Neural cell (in vitro differentiated cells): ENCODE measurements at regions not wholly inside any gene's neighbourhood (a gene's known extent, or its start where the extent isn't known, plus 50 kb on each side); places are given as distances from the start of the nearest gene placed in this dataset.

Experiments used
- H2AFZ ChIP-seq: fragments of 200-600, 300-800 bp; sonication (generic), shearing (Covaris generic); 2 replicates; pipeline ENCODE4 v1.6.0; 2014; ENCODE audit warnings: low read depth, mild to moderate bottlenecking, antibody characterized with exemption, low read length, moderate library complexity
- H3F3A ChIP-seq: fragments of 200-600 bp; shearing (Covaris generic); 2 replicates; pipeline ENCODE4 v1.6.1; 2016; ENCODE audit warnings: mild to moderate bottlenecking, moderate library complexity, mixed read lengths, antibody characterized with exemption, low read length; ENCODE audit not compliant: insufficient read depth, poor library complexity, severe bottlenecking
- H3K27ac ChIP-seq: fragments of 200-600, 300-800 bp; sonication (generic), shearing (Covaris generic); 2 replicates; pipeline ENCODE4 v1.5.1; 2014; ENCODE audit warnings: mild to moderate bottlenecking, low read length, moderate library complexity
- H3K27me3 ChIP-seq: fragments of 300-800, 200-600 bp; sonication (generic), shearing (Covaris generic); 2 replicates; pipeline ENCODE4 v1.6.0; 2014; ENCODE audit warnings: mild to moderate bottlenecking, low read depth, low read length, moderate library complexity; ENCODE audit not compliant: insufficient read depth
- H3K36me3 ChIP-seq: fragments of 300-800, 200-600 bp; sonication (generic), shearing (Covaris generic); 2 replicates; pipeline ENCODE4 v1.5.1; 2014; ENCODE audit warnings: mild to moderate bottlenecking, antibody characterized with exemption, low read length, moderate library complexity; ENCODE audit not compliant: insufficient read depth
- H3K4me2 ChIP-seq: fragments of 300-800, 200-600 bp; sonication (generic), shearing (Covaris generic); 2 replicates; pipeline ENCODE4 v1.6.0; 2014; ENCODE audit warnings: mild to moderate bottlenecking, low read length
- H3K4me3 ChIP-seq: fragments of 300-800, 200-600 bp; sonication (generic), shearing (Covaris generic); 2 replicates; pipeline ENCODE4 v1.5.1; 2014; ENCODE audit warnings: mild to moderate bottlenecking, low read length, moderate library complexity
- H3K79me2 ChIP-seq: fragments of 200-600 bp; shearing (Covaris generic); replicated peaks from 2 replicates; pipeline ENCODE4 v1.6.0; 2014; ENCODE audit warnings: mild to moderate bottlenecking, low read length, moderate library complexity; ENCODE audit not compliant: insufficient read depth
- H3K9ac ChIP-seq: fragments of 300-800, 200-600 bp; sonication (generic), shearing (Covaris generic); 2 replicates; pipeline ENCODE4 v1.6.1; 2016; ENCODE audit warnings: mild to moderate bottlenecking, low read length, mixed read lengths
- H3K9me2 ChIP-seq: fragments of 200-600 bp; shearing (Covaris generic); 2 replicates; pipeline ENCODE4 v1.6.1; 2016; ENCODE audit warnings: mild to moderate bottlenecking, low read length, mixed read lengths; ENCODE audit not compliant: insufficient read depth
- H3K9me3 ChIP-seq: fragments of 200-600, 300-800 bp; sonication (generic), shearing (Covaris generic); 2 replicates; pipeline ENCODE4 v1.6.1; 2016; ENCODE audit warnings: mild to moderate bottlenecking, mixed run types, low read length, moderate library complexity, mixed read lengths
- H4K20me1 ChIP-seq: fragments of 200-600 bp; shearing (Covaris generic); 2 replicates; pipeline ENCODE4 v1.6.1; 2016; ENCODE audit warnings: mild to moderate bottlenecking, mixed run types; ENCODE audit not compliant: insufficient read depth
- CTCF ChIP-seq: fragments of 450-650 bp; IDR thresholded peaks from 2 replicates; pipeline ENCODE4 v1.5.1; 2014; ENCODE audit warnings: antibody characterized with exemption, mild to moderate bottlenecking, moderate library complexity; ENCODE audit not compliant: poor library complexity, severe bottlenecking
- EP300 ChIP-seq: fragments of 450-650 bp; conservative IDR thresholded peaks from 2 replicates; pipeline ENCODE4 v1.6.1; 2014; ENCODE audit warnings: antibody characterized with exemption, mild to moderate bottlenecking, moderate library complexity; ENCODE audit not compliant: poor library complexity, severe bottlenecking
- EZH2 ChIP-seq: fragments of 200-600, 300-800 bp; shearing (Covaris generic), sonication (generic); IDR thresholded peaks from 2 replicates; pipeline ENCODE4 v1.6.1; 2014; ENCODE audit warnings: antibody characterized with exemption, low read length, borderline replicate concordance, mild to moderate bottlenecking; ENCODE audit not compliant: insufficient read depth, poor library complexity, severe bottlenecking
- MXI1 ChIP-seq: fragments of 450-650 bp; conservative IDR thresholded peaks from 2 replicates; pipeline ENCODE4 v1.6.1; 2014; ENCODE audit warnings: antibody characterized with exemption, mild to moderate bottlenecking; ENCODE audit not compliant: poor library complexity, severe bottlenecking
- POLR2AphosphoS5 ChIP-seq: IDR thresholded peaks from 2 replicates; pipeline ENCODE4 v1.6.1; 2012
- RAD21 ChIP-seq: fragments of 450-650 bp; conservative IDR thresholded peaks from 2 replicates; pipeline ENCODE4 v1.6.1; 2014; ENCODE audit warnings: antibody characterized with exemption, mild to moderate bottlenecking, moderate library complexity
- REST ChIP-seq: IDR thresholded peaks from 2 replicates; pipeline ENCODE4 v1.6.1; 2012; ENCODE audit warnings: borderline replicate concordance
- SMC3 ChIP-seq: fragments of 450-650 bp; conservative IDR thresholded peaks from 2 replicates; pipeline ENCODE4 v1.6.1; 2014; ENCODE audit warnings: antibody characterized with exemption, mild to moderate bottlenecking, moderate library complexity; ENCODE audit not compliant: poor library complexity
- TAF1 ChIP-seq: IDR thresholded peaks from 2 replicates; pipeline ENCODE4 v1.6.1; 2012; ENCODE audit warnings: low read depth

- Histone ChIP-seq H3K27me3 (no peaks in the 10 kb centered on the region), H3K9me2 (no peaks in the 10 kb centered on the region), H3K36me3 (no peaks in the 10 kb centered on the region), H4K20me1 (no peaks in the 10 kb centered on the region), H3K79me2 (no peaks in the 10 kb centered on the region), H3K4me3 (no peak overlapping the region), H3K9ac (no peak overlapping the region), H3K9me3 (no peaks in the 10 kb centered on the region), H3F3A (no peaks in the 10 kb centered on the region), H3K27ac (no peak overlapping the region), H3K4me2 (no peak overlapping the region), H2AFZ (no peak overlapping the region)
- TF ChIP-seq RAD21 (no peak), CTCF (no peak), MXI1 (no peak)
These were observed 268.5 kb downstream of the SH3BP4 start for GRCh38 chr2:235220331-235220730.

GRCh38 chr2:235223011-235223410 is 270.8 kb upstream of the AGAP1 start:
- no peak overlapping the region for H3K4me2 ChIP-seq

GRCh38 chr2:235224410-235224809 is 269.4 kb upstream of the AGAP1 start:
- H3K9me3 ChIP-seq = no peaks in the 10 kb centered on the region
- no peaks in the 10 kb centered on the region for H3K9me2 ChIP-seq
- no peak overlapping the region for H3K27ac ChIP-seq
- H4K20me1 ChIP-seq = no peaks in the 10 kb centered on the region
- no peak overlapping the region for H3K9ac ChIP-seq
- H3K4me2 ChIP-seq = no peak overlapping the region
- no peak overlapping the region for H3K4me3 ChIP-seq
- H3K79me2 ChIP-seq = no peaks in the 10 kb centered on the region
- TF ChIP-seq POLR2AphosphoS5 = no peak
- no peak overlapping the region for H2AFZ ChIP-seq
- H3F3A ChIP-seq = no peaks in the 10 kb centered on the region
- no peaks in the 10 kb centered on the region for H3K27me3 ChIP-seq
- H3K36me3 ChIP-seq = no peaks in the 10 kb centered on the region

More at GRCh38 chr2:235223011-235223410, 270.8 kb upstream of the AGAP1 start:
- no peaks in the 10 kb centered on the region for H3K27me3 ChIP-seq
- H3K9me3 ChIP-seq = no peaks in the 10 kb centered on the region
- H3K79me2 ChIP-seq = no peaks in the 10 kb centered on the region
- no peaks in the 10 kb centered on the region for H3K9me2 ChIP-seq
- H3K36me3 ChIP-seq = no peaks in the 10 kb centered on the region
- H2AFZ ChIP-seq = no peak overlapping the region
- H3K27ac ChIP-seq = no peak overlapping the region
- H3K9ac ChIP-seq = no peak overlapping the region
- no peaks in the 10 kb centered on the region for H4K20me1 ChIP-seq
- H3K4me3 ChIP-seq = no peak overlapping the region
- H3F3A ChIP-seq = no peaks in the 10 kb centered on the region
- TF ChIP-seq POLR2AphosphoS5 (no peak), EP300 (no peak), RAD21 (no peak)

- Histone ChIP-seq H3K9me3 (no peaks in the 10 kb centered on the region), H4K20me1 (no peaks in the 10 kb centered on the region), H3K9ac (no peak overlapping the region), H3K79me2 (no peaks in the 10 kb centered on the region), H3K4me2 (no peak overlapping the region), H3K36me3 (no peaks in the 10 kb centered on the region), H2AFZ (no peak overlapping the region), H3F3A (no peaks in the 10 kb centered on the region), H3K9me2 (no peaks in the 10 kb centered on the region), H3K4me3 (no peak overlapping the region), H3K27me3 (no peaks in the 10 kb centered on the region), H3K27ac (no peak overlapping the region)
- TF ChIP-seq TAF1 = no peak
- no peak for TF ChIP-seq CTCF
- TF ChIP-seq REST = no peak
- no peak for TF ChIP-seq RAD21
- TF ChIP-seq EZH2 = no peak
- TF ChIP-seq POLR2AphosphoS5 = no peak
- TF ChIP-seq SMC3 = no peak
- no peak for TF ChIP-seq MXI1
- no peak for TF ChIP-seq EP300
These were observed 268.6 kb upstream of the AGAP1 start for GRCh38 chr2:235225261-235225660.
